ENCODE measurements at regions not wholly inside any gene's neighbourhood (a gene's known extent, or its start where the extent isn't known, plus 50 kb on each side); places are given as distances from the start of the nearest gene placed in this dataset.

GRCh38 chr2:212945526-212945925, 205.9 kb downstream of the IKZF2 start:
- DNase-seq = no peak

GRCh38 chr2:212943351-212943750, 208.1 kb downstream of the IKZF2 start:
- DNase-seq = no peak

- DNase-seq = no peak
These were observed 210.1 kb downstream of the IKZF2 start for GRCh38 chr2:212941361-212941760.

DNA sequence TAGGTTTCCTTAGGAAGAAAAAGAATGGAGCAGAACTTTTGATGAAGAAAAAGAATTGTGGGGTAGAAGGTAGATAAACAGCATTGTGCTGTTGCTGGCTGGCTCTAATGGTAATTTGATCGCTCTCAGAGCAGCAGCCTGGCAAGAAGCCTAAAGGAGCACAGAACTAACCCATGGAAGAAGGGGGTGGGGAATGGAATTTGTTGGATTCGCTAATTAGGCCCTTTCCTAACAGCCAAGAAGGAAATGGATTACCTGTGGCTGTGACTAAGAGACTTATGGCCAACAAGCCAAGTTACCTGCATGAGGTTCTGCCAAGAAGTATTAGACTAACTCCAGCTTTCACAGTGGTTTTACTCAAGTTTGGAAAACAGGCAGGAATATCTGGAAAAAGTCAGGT, 210.6 kb downstream of the IKZF2 start:
- DNase-seq = no peak

- DNase-seq = no peak
These were observed 211.5 kb downstream of the IKZF2 start for GRCh38 chr2:212939777-212940531.

DNA sequence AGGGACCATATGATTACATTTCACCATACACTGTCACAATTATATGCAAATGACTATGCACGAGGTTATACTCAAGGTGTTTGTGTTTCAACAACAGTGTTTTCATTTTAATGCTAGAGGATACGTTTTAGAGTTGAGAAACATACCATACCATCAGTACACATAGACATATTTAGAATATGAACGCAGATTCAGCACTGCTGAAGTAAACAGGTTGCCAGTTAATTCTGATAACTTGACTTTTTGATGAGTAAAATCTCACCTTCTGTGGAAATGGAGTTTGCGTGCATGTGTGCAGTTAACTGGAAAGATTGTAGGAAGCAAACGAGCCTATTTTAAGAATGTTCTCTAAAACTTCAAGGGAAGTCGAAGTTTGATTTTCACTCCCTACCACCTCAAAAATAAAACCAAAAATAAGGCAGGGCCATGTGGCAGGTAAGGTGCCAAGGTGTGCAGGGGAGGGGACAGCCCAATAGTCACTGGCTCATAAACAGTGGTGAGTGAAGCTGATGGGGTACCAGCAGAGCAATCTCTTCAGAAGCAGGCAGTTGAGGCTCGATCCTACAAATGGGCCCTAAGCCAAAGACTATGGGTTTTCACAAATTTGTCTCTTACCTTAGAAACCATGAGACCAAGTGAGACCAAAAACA, 213.1 kb downstream of the IKZF2 start:
- no peak for DNase-seq

GRCh38 chr2:212936572-212936971, 214.8 kb downstream of the IKZF2 start:
- no peak for DNase-seq

GRCh38 chr2:212935752-212936151, 215.7 kb downstream of the IKZF2 start:
- no peak for DNase-seq

DNA sequence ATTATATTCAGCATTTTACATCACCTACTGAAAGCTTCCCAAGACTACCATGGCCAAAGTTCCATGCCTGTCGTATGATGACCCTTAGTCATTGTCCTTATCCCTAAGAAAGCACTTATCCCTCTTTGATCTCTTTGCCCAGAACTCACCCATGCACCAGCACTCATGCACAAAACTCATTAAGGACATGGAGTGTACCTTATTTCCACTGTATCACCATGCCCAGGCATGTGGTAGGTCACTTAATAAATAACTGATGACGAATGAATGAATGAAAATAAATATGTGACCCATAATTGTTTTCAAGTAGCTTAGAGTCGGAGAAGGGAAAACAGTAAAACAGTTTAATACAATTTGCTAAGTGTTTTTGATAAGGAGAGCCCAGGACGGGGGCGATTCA, 220.1 kb downstream of the IKZF2 start:
- no peak for DNase-seq

GRCh38 chr2:212930556-212931260, 220.7 kb downstream of the IKZF2 start:
- no peak for DNase-seq

GRCh38 chr2:212929971-212930370, 221.4 kb downstream of the IKZF2 start:
- no peak for DNase-seq

DNA sequence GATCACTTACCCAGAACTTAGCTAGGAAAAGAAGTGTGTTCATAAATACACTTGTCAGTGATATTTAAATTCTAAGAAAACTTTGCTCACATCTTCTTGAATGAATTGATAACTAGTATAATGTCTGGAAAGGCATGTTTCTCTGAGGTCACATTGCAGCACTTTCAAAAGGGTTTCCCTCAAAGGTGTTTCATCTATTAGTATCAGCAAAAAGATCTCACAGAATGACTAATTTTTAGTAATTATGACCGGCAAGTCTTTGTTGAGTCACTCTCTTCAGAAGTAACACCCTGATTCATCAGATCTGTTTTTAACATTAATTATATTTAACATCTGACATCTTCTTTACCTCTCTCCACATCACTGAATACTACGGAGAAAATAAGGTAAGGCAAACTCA, 222.3 kb downstream of the IKZF2 start:
- DNase-seq = no peak

- DNase-seq = no peak
These were observed 222.7 kb downstream of the IKZF2 start for GRCh38 chr2:212928681-212929080.

DNA sequence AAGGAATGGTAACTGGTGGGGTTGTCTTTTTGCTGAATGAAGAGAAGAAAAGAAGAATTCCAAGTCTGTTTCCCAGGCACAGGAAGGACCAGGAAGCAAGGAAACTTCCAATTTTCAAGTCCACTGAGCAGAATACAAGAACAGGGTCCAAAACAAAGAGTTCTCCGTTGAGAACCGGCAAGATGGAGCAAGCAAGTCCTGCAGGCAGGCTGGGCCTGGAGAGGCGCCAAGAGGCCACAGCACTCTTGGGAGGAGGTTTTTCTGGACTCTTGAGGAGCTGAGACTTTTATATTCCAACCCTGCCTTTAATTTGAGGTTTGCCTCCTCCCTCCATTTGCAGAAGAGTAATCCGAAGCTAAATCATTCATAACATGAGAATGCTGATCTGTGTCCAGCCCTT, 224.5 kb downstream of the IKZF2 start:
- DNase-seq = no peak

DNA sequence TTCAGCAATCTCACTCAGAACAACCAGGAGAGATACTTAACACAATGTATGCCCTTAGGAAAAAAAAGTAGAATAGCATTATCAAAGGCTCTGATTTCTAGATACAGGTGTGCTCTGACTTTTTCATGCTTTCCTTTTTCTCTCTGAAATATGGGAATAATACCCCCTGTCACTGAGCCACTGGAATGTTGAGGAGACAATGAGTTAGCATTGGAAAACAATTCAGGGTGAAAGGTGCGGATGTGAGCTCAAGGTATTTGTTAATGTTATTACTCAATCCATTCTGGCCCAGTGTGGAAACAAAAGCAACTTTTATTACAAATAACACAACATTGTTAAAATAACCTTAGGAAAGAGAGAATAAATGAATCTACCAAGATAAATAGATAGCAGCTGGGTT, 228.0 kb downstream of the IKZF2 start:
- no peak for DNase-seq

GRCh38 chr2:212922701-212923100, 228.7 kb downstream of the IKZF2 start:
- DNase-seq = no peak

DNA sequence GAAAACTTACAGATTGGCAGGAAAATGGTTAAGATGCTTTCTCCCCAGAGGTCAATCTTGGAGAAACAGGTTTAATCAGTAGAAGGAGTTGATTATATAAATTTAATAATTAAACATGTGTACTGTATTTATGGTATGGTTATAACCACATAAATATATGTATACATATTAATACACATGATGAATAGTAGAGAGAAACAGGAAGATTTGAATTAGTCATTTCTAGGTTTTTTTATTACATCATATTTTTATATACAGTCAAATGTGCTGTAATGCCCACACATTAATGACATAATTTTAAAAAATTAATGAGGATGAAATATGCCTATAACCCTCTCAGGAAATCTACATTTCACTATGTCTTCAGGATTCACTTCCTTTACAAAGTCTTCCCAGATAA, 229.7 kb downstream of the IKZF2 start:
- no peak for DNase-seq

DNA sequence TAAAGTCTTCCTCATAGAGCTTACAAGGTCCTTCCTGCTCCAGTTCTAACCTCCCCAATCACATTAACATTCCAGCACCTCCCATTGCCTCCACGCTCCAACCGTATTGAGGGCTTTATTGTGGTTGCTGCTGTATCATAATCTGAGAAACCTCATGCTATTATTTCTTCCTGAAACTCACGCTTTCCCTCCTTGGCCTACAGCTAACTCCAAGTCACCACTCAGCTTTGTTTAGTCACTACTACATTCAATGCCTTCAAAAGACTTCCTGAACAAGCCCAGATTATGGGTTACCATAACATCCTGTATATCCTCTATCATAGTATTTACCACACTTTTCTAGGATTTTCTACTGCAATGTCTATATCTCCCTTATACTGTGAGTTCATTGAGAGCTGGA, 230.4 kb downstream of the IKZF2 start:
- DNase-seq = no peak

DNA sequence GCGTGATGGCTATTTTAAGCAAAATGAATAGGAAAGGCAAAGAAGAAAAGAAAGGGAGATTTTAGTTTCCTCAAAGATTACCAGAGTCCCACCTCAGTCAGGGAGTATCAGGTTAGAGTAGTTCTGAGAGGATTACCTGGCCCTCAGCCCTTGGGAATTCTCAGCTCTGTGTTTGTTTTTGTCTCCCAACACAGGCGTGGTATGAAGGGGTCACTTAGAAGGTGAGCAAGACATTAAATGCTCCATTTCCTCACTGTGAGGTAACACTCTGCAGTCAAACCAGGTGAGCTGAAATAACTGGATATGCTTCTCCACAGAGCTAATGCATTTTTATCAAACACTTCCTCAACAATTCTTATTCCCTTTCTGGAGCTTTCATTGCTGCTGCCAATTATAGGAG, 232.2 kb downstream of the IKZF2 start:
- DNase-seq = no peak

- DNase-seq = no peak
These were observed 233.1 kb downstream of the IKZF2 start for GRCh38 chr2:212918336-212918735.

GRCh38 chr2:212915121-212915782, 236.2 kb downstream of the IKZF2 start:
- no peak for DNase-seq

DNA sequence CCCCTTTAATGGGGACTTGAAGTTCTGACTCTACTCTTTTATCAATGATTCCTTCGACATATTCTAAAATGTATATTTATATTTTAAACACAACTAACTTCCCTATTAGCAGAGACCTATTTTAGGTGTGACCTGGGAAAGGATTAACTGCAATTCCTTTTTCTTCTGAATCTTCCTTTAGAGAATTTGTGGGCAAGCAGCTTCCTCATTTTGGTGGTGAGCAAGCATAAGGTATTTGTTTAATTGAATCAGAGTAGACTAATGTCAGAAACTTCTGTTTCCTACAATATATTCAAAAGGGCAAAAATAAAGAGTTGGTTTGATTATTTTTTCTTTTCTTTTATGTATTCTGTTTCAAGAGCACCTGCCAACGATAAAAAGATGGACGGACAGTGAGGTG, 237.0 kb downstream of the IKZF2 start:
- DNase-seq = no peak

DNA sequence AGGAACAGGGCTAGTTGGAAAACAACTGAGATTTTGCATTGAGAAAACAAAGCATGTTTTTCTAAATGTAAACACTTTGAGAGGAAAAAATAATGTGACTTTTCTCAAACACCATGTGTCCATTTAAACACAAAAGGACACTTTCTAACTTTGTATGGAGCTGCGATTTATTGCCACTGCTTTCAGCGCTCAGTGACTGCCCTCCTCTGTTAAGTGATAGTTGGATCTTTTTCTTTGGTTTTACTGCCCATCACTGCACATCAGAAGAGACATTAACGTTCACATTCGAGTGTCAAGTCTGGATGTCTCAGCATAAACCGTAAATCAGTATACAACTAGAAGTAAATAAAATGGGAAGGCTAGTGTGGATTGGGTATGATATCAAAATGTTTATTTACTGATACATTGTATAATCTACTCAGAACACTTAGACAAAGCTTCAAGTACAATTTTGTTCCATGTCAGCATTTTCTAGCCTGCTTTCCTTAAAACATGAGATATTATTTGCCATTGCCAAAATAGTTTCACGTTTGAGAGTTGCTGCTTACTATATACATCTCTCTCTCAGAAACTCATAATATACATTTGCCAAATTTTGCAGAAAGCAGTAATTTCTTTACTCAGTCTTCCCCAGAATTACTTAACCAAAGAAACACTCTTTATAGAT, 237.6 kb downstream of the IKZF2 start:
- DNase-seq = no peak

Measured in stimulated activated CD8-positive, alpha-beta memory T cell treated with anti-CD3 and anti-CD28 coated beads, Interleukin-4, amount 100 ng/mL, for 48 hours (primary cell).